ENCODE measurements at regions not wholly inside any gene's neighbourhood (a gene's known extent, or its start where the extent isn't known, plus 50 kb on each side); places are given as distances from the start of the nearest gene placed in this dataset.

GRCh38 chr4:137651128-137651527 lies 118.8 kb upstream of the PCDH18 start:
- no peaks in the 10 kb centered on the region for H3K27me3 ChIP-seq (replicated peaks in 1 of 2; ENCODE audit: control insufficient read depth in 2 of 2, insufficient read depth in 2 of 2, low read length in 1 of 2)
- in situ Hi-C loops (cut with MboI) (no loop called here), intact Hi-C loops (cut with micrococcal nuclease; ENCODE audit: unreplicated experiment) (no loop called here)
- H3K4me3 ChIP-seq, result no peak overlapping the region
- ChIA-PET POLR2A (interaction anchor here (0.6 to 0.8 kb wide), 3 partner anchors 9 to 11 kb away, joined by 3 to 6 read pairs (median 4); no protein-coding TSS in a partner anchor), CTCF (interaction anchor here (0.6 to 1.1 kb wide), 3 partner anchors 9 to 119 kb away, joined by 3 to 6 read pairs (median 3); partner anchors contain the start of gene PCDH18), SMC1A (ENCODE audit: uncharacterized antibody, unreplicated experiment) (interaction anchor here (0.6 to 2.2 kb wide), 5 partner anchors 10 to 287 kb away, joined by 3 to 11 read pairs (median 6); no protein-coding TSS in a partner anchor), RAD21 (ENCODE audit: unreplicated experiment) (interaction anchor here (0.6 kb wide), 1 partner anchor 541 kb away, joined by 4 read pairs; no protein-coding TSS in a partner anchor)
- no peak overlapping the region for H3K27ac ChIP-seq (ENCODE audit: control insufficient read depth, insufficient read depth)
- WGBS (ENCODE audit: insufficient coverage, insufficient replicate concordance, low lambda C conversion rate, missing lambda C conversion rate), result 6% methylated on average over 3 of the region's 3 CpGs
- no peaks in the 10 kb centered on the region for H3K79me2 ChIP-seq (ENCODE audit: control insufficient read depth, insufficient read depth, low read length)
- peak; percentile 13; the same call in 2 of the 3 replicates for ATAC-seq
- no peaks in the 10 kb centered on the region for H4K20me1 ChIP-seq (ENCODE audit: control insufficient read depth, insufficient read depth)
- H3K36me3 ChIP-seq (ENCODE audit: control insufficient read depth in 2 of 2, insufficient read depth in 2 of 2, low read length in 1 of 2), result no peaks in the 10 kb centered on the region
- no peaks in the 10 kb centered on the region for H3K4me1 ChIP-seq (ENCODE audit: control insufficient read depth, insufficient read depth, low read length)
- no peak overlapping the region for H3K9ac ChIP-seq (ENCODE audit: control insufficient read depth, insufficient read depth, low read length)
- H2AFZ ChIP-seq (ENCODE audit: control insufficient read depth, low read depth, low read length), result no peak overlapping the region
- no peaks in the 10 kb centered on the region for H3K9me3 ChIP-seq (replicated peaks; ENCODE audit: control insufficient read depth, insufficient read depth, low read length)
- no peak overlapping the region for H3K4me2 ChIP-seq (ENCODE audit: control insufficient read depth, insufficient read depth)
- no peak for TF ChIP-seq WRNIP1 (IDR thresholded peaks at IDR 0.05; ENCODE audit: borderline replicate concordance, low read depth, low read length)
- no peak for FAIRE-seq
- no TSS peak for BruUV-seq (replicated peaks)
- no peak for DNase-seq (ENCODE audit: low read depth, low spot score)

- Histone ChIP-seq H3K36me3 (ENCODE audit: control insufficient read depth in 2 of 2, insufficient read depth in 2 of 2, low read length in 1 of 2) (no peaks in the 10 kb centered on the region), H2AFZ (ENCODE audit: control insufficient read depth, low read depth, low read length) (no peak overlapping the region), H3K9ac (ENCODE audit: control insufficient read depth, insufficient read depth, low read length) (no peak overlapping the region), H3K27ac (ENCODE audit: control insufficient read depth, insufficient read depth) (no peak overlapping the region), H3K4me3 (no peak overlapping the region), H3K9me3 (replicated peaks; ENCODE audit: control insufficient read depth, insufficient read depth, low read length) (no peaks in the 10 kb centered on the region), H3K79me2 (ENCODE audit: control insufficient read depth, insufficient read depth, low read length) (no peaks in the 10 kb centered on the region), H4K20me1 (ENCODE audit: control insufficient read depth, insufficient read depth) (no peaks in the 10 kb centered on the region), H3K4me1 (ENCODE audit: control insufficient read depth, insufficient read depth, low read length) (no peaks in the 10 kb centered on the region), H3K27me3 (replicated peaks in 1 of 2; ENCODE audit: control insufficient read depth in 2 of 2, insufficient read depth in 2 of 2, low read length in 1 of 2) (no peaks in the 10 kb centered on the region), H3K4me2 (ENCODE audit: control insufficient read depth, insufficient read depth) (no peak overlapping the region)
- in situ Hi-C loops (cut with MboI) (no loop called here), intact Hi-C loops (cut with micrococcal nuclease; ENCODE audit: unreplicated experiment) (no loop called here)
- POLR2A ChIA-PET, result no interaction called here
- SMC1A ChIA-PET (ENCODE audit: uncharacterized antibody, unreplicated experiment), result no interaction called here
- WGBS (ENCODE audit: insufficient coverage, insufficient replicate concordance, low lambda C conversion rate, missing lambda C conversion rate), result 94% methylated on average over 3 of the region's 3 CpGs
- BruUV-seq (replicated peaks), result no TSS peak
- CTCF ChIA-PET, result no interaction called here
- DNase-seq (ENCODE audit: low read depth, low spot score), result no peak
- no peak for FAIRE-seq
- TF ChIP-seq MEF2A (IDR thresholded peaks at IDR 0.05; ENCODE audit: insufficient read depth, low read depth, low read length) (no peak), ZBTB33 (IDR thresholded peaks at IDR 0.05) (no peak), RCOR1 (conservative IDR thresholded peaks at IDR 0.05; ENCODE audit: low read depth, low read length) (no peak), EGR1 (IDR thresholded peaks at IDR 0.05; ENCODE audit: borderline replicate concordance in 1 of 2, low read depth in 2 of 2, low read length in 2 of 2) (no peak), HCFC1 (IDR thresholded peaks at IDR 0.05; ENCODE audit: low read length) (no peak), TBL1XR1 (IDR thresholded peaks at IDR 0.05; ENCODE audit: low read depth, low read length) (no peak), ZNF217 (IDR thresholded peaks at IDR 0.05) (no peak), CBFB (IDR thresholded peaks at IDR 0.05; ENCODE audit: low read depth) (no peak), TCF7 (IDR thresholded peaks at IDR 0.05; ENCODE audit: borderline replicate concordance) (no peak)
- TF ChIP-seq, protein P1, sequence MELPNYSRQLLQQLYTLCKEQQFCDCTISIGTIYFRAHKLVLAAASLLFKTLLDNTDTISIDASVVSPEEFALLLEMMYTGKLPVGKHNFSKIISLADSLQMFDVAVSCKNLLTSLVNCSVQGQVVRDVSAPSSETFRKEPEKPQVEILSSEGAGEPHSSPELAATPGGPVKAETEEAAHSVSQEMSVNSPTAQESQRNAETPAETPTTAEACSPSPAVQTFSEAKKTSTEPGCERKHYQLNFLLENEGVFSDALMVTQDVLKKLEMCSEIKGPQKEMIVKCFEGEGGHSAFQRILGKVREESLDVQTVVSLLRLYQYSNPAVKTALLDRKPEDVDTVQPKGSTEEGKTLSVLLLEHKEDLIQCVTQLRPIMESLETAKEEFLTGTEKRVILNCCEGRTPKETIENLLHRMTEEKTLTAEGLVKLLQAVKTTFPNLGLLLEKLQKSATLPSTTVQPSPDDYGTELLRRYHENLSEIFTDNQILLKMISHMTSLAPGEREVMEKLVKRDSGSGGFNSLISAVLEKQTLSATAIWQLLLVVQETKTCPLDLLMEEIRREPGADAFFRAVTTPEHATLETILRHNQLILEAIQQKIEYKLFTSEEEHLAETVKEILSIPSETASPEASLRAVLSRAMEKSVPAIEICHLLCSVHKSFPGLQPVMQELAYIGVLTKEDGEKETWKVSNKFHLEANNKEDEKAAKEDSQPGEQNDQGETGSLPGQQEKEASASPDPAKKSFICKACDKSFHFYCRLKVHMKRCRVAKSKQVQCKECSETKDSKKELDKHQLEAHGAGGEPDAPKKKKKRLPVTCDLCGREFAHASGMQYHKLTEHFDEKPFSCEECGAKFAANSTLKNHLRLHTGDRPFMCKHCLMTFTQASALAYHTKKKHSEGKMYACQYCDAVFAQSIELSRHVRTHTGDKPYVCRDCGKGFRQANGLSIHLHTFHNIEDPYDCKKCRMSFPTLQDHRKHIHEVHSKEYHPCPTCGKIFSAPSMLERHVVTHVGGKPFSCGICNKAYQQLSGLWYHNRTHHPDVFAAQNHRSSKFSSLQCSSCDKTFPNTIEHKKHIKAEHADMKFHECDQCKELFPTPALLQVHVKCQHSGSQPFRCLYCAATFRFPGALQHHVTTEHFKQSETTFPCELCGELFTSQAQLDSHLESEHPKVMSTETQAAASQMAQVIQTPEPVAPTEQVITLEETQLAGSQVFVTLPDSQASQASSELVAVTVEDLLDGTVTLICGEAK (IDR thresholded peaks at IDR 0.05; ENCODE audit: borderline replicate concordance), result no peak
- no peak for ATAC-seq
- RAD21 ChIA-PET (ENCODE audit: unreplicated experiment), result no interaction called here
These were observed 117.6 kb upstream of the PCDH18 start for GRCh38 chr4:137649711-137650450.

All from GM12878 (cell line).